HEK293T (cell line): ENCODE measurements at regions not wholly inside any gene's neighbourhood (a gene's known extent, or its start where the extent isn't known, plus 50 kb on each side); places are given as distances from the start of the nearest gene placed in this dataset.

Experiments
- ARNT ChIP-seq: fragments of 450-650 bp; IDR thresholded peaks from 2 replicates; pipeline ENCODE4 v1.6.1; 2017; ENCODE audit warnings: mild to moderate bottlenecking
- BHLHE40 ChIP-seq: fragments of 450-650 bp; IDR thresholded peaks from 2 replicates; pipeline ENCODE4 v1.6.1; 2016; ENCODE audit warnings: mild to moderate bottlenecking, moderate library complexity, borderline replicate concordance
- ELF4 ChIP-seq: fragments of 450-650 bp; IDR thresholded peaks from 2 replicates; pipeline ENCODE4 v1.6.1; 2017; ENCODE audit warnings: antibody characterized with exemption
- FOXA1 ChIP-seq: fragments of 450-650 bp; IDR thresholded peaks from 2 replicates; pipeline ENCODE4 v1.6.1; 2016; ENCODE audit warnings: mild to moderate bottlenecking
- FOXK2 ChIP-seq: fragments of 450-650 bp; IDR thresholded peaks from 2 replicates; pipeline ENCODE4 v1.6.1; 2016; ENCODE audit warnings: mild to moderate bottlenecking
- FOXM1 ChIP-seq: fragments of 450-650 bp; IDR thresholded peaks from 2 replicates; pipeline ENCODE4 v1.6.1; 2017; ENCODE audit warnings: mild to moderate bottlenecking, borderline replicate concordance
- HDGF ChIP-seq: fragments of 450-650 bp; IDR thresholded peaks from 2 replicates; pipeline ENCODE4 v1.6.1; 2017; ENCODE audit warnings: antibody characterized with exemption, borderline replicate concordance
- L3MBTL2 ChIP-seq: fragments of 450-650 bp; conservative IDR thresholded peaks from 2 replicates; pipeline ENCODE4 v1.6.1; 2016; ENCODE audit warnings: mild to moderate bottlenecking
- LEF1 ChIP-seq: fragments of 450-650 bp; IDR thresholded peaks from 2 replicates; pipeline ENCODE4 v1.6.1; 2017; ENCODE audit warnings: mild to moderate bottlenecking, borderline replicate concordance
- NFRKB ChIP-seq: fragments of 450-650 bp; IDR thresholded peaks from 2 replicates; pipeline ENCODE4 v1.6.1; 2016; ENCODE audit warnings: mild to moderate bottlenecking, moderate library complexity
- SP1 ChIP-seq: fragments of 450-650 bp; IDR thresholded peaks from 2 replicates; pipeline ENCODE4 v1.6.1; 2017
- SUZ12 ChIP-seq: fragments of 450-650 bp; IDR thresholded peaks from 2 replicates; pipeline ENCODE4 v1.6.1; 2016; ENCODE audit warnings: mild to moderate bottlenecking
- TARDBP ChIP-seq: fragments of 450-650 bp; IDR thresholded peaks from 2 replicates; pipeline ENCODE4 v1.6.1; 2016
- TF ChIP-seq, protein P1 (sequence below): fragments of 450-650 bp; IDR thresholded peaks from 2 replicates; pipeline ENCODE4 v1.6.1; 2016

DNA sequence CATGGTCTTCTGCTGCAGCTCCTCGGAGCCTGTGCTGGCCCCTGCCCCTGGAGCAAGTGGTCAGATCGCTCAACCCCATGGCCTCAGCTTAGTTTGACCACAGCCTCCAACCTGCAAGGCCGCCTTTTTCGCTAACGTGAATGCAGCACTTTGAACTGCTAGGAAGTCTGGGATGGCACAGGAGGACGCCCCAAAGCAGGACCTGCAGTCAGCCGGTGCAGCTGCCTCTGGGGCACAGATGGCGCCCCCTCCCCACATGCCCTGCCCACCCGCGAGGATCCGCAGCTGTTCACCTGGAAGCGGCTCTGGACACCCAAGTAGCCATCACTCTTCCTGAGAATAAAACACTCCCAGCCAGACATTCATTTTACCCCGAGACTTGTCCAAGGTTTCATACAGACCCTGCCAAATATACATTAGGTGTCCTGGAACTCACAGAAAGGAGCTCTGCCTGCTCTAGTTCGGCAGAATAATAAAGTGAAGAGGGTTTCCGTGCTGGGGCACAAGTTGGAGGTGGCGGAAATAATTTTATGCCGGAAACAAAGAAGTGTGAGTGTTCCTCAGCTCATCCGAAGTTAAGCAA lies 510.1 kb downstream of the EIPR1 start:
- TF ChIP-seq ELF4 (no peak), FOXM1 (no peak), L3MBTL2 (no peak), FOXA1 (no peak), SUZ12 (no peak), BHLHE40 (no peak), SP1 (no peak), TARDBP (no peak), NFRKB (no peak), LEF1 (no peak), ARNT (no peak), HDGF (no peak), FOXK2 (no peak)
- TF ChIP-seq, protein P1, sequence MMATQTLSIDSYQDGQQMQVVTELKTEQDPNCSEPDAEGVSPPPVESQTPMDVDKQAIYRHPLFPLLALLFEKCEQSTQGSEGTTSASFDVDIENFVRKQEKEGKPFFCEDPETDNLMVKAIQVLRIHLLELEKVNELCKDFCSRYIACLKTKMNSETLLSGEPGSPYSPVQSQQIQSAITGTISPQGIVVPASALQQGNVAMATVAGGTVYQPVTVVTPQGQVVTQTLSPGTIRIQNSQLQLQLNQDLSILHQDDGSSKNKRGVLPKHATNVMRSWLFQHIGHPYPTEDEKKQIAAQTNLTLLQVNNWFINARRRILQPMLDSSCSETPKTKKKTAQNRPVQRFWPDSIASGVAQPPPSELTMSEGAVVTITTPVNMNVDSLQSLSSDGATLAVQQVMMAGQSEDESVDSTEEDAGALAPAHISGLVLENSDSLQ = no peak
